Glutamatergic neuron (in vitro differentiated cells): ENCODE measurements at regions not wholly inside any gene's neighbourhood (a gene's known extent, or its start where the extent isn't known, plus 50 kb on each side); places are given as distances from the start of the nearest gene placed in this dataset.

Experiments used
- DNase-seq: peaks from one replicate; pipeline ENCODE4 v3.0.0; 2022
- H3K27ac Mint-ChIP-seq: one replicate; pipeline ENCODE4 v1.8.0; 2020; ENCODE audit warnings: mild to moderate bottlenecking, mixed read lengths, inconsistent platforms; ENCODE audit not compliant: unreplicated experiment
- H3K27me3 Mint-ChIP-seq: one replicate; pipeline ENCODE4 v1.8.0; 2020; ENCODE audit warnings: mild to moderate bottlenecking, moderate library complexity, mixed read lengths, inconsistent platforms; ENCODE audit not compliant: unreplicated experiment
- H3K36me3 Mint-ChIP-seq: one replicate; pipeline ENCODE4 v1.8.0; 2020; ENCODE audit warnings: mild to moderate bottlenecking, mixed read lengths, inconsistent platforms; ENCODE audit not compliant: unreplicated experiment
- H3K4me1 Mint-ChIP-seq: one replicate; pipeline ENCODE4 v1.8.0; 2020; ENCODE audit warnings: mild to moderate bottlenecking, low read depth, mixed read lengths, inconsistent platforms; ENCODE audit not compliant: unreplicated experiment
- H3K4me3 Mint-ChIP-seq: one replicate; pipeline ENCODE4 v1.8.0; 2020; ENCODE audit warnings: mild to moderate bottlenecking, mixed read lengths, inconsistent platforms; ENCODE audit not compliant: unreplicated experiment
- H3K9me3 Mint-ChIP-seq: one replicate; pipeline ENCODE4 v1.8.0; 2020; ENCODE audit warnings: mild to moderate bottlenecking, moderate library complexity, mixed read lengths, inconsistent platforms; ENCODE audit not compliant: unreplicated experiment
- TF ChIP-seq, protein P1 (sequence below): fragments of 200-600 bp; sonication (generic); IDR thresholded peaks from one replicate; pipeline ENCODE4 v1.5.0; 2021; ENCODE audit not compliant: partially characterized antibody, unreplicated experiment

DNA sequence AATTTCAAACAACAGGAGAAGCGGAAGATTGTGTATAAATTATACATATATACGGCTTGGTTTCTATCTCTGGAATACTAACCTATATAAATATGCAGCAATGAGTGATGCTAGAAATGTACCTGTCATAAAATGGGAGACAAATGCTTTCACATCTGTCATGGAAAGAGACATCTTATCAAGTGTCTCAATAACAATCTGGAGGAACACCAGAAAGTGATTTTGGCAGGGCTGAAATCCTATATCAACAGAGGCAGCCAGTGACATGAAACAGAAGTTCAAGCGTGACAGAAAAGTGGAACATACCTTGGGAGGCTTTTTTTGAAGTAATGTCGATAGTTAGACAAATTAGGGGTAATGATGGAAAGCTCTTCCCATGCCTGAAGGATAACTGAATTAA is 834.6 kb downstream of the JRKL start:
- TF ChIP-seq, protein P1, sequence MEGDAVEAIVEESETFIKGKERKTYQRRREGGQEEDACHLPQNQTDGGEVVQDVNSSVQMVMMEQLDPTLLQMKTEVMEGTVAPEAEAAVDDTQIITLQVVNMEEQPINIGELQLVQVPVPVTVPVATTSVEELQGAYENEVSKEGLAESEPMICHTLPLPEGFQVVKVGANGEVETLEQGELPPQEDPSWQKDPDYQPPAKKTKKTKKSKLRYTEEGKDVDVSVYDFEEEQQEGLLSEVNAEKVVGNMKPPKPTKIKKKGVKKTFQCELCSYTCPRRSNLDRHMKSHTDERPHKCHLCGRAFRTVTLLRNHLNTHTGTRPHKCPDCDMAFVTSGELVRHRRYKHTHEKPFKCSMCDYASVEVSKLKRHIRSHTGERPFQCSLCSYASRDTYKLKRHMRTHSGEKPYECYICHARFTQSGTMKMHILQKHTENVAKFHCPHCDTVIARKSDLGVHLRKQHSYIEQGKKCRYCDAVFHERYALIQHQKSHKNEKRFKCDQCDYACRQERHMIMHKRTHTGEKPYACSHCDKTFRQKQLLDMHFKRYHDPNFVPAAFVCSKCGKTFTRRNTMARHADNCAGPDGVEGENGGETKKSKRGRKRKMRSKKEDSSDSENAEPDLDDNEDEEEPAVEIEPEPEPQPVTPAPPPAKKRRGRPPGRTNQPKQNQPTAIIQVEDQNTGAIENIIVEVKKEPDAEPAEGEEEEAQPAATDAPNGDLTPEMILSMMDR = no peak
- Mint-ChIP-seq H3K4me1 (no peaks in the 10 kb centered on the region), H3K36me3 (no peaks in the 10 kb centered on the region), H3K27me3 (no peaks in the 10 kb centered on the region), H3K4me3 (no peak overlapping the region), H3K27ac (no peak overlapping the region), H3K9me3 (no peaks in the 10 kb centered on the region)
- no peak for DNase-seq

DNA sequence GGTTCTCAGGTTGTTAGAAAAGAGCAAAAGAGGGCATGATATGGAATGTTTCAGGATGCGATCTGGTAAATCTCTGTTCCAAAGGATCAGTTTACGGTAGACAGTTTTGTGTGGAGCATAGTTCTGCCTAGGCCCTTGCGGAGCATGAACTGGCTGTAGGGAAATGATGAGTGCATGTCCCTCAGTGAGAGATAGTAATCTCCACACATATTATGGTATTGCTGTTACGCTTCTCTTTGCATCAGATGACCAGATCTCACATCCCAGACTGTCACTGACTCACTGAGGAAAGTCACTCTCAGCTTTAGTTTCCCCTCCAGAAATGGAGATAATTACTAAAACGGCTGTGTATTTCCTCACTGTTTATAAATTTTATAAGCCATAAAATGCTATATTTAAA is 836.0 kb downstream of the JRKL start:
- no peak overlapping the region for H3K4me3 Mint-ChIP-seq
- H3K36me3 Mint-ChIP-seq = no peaks in the 10 kb centered on the region
- no peaks in the 10 kb centered on the region for H3K9me3 Mint-ChIP-seq
- no peaks in the 10 kb centered on the region for H3K4me1 Mint-ChIP-seq
- no peaks in the 10 kb centered on the region for H3K27me3 Mint-ChIP-seq
- no peak for DNase-seq
- TF ChIP-seq, protein P1 = no peak
- no peak overlapping the region for H3K27ac Mint-ChIP-seq

DNA sequence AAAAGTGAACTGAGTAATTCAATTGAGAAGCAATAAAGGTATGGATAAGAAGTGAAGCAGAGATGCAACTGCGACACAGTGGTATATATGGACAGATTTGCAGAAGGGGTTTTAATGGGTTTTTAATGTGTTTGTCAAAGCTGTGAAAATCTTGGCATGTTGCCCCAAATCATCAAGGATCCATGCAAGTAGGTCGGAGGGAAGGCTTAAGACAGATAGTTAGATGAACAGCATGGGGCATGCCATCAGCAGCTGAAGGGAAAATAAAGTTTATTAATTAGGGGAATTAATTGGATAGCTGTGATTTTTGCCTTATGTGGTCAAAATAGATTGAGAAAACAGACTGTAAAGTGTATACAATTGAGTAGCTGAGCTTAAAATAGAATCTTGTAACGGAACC is 840.1 kb downstream of the JRKL start:
- Mint-ChIP-seq H3K27me3 (no peaks in the 10 kb centered on the region), H3K4me3 (no peak overlapping the region), H3K36me3 (no peaks in the 10 kb centered on the region), H3K4me1 (no peaks in the 10 kb centered on the region), H3K9me3 (no peaks in the 10 kb centered on the region), H3K27ac (no peak overlapping the region)
- DNase-seq = no peak
- TF ChIP-seq, protein P1 = no peak

DNA sequence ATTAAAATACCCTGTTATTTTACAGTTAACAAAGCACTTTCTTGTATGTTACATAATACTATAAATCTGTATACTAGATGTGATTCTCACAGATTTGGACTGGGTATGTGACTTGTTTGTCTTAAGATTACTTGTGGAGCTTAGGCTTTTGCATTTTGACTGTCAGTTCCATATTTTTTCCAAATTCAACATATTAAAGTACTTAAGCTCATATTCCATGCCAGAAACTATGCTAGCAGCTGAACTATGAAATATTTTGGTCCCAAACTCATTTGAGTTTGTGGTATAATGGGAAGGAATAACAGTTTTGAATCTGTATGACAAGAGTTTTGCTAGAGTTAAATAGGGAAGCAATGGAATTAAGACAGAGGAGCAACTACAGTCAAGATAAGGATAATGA is 841.4 kb downstream of the JRKL start:
- Mint-ChIP-seq H3K27ac (no peak overlapping the region), H3K4me1 (no peaks in the 10 kb centered on the region), H3K9me3 (no peaks in the 10 kb centered on the region), H3K4me3 (no peak overlapping the region), H3K36me3 (no peaks in the 10 kb centered on the region), H3K27me3 (no peaks in the 10 kb centered on the region)
- DNase-seq = no peak
- TF ChIP-seq, protein P1 = no peak

DNA sequence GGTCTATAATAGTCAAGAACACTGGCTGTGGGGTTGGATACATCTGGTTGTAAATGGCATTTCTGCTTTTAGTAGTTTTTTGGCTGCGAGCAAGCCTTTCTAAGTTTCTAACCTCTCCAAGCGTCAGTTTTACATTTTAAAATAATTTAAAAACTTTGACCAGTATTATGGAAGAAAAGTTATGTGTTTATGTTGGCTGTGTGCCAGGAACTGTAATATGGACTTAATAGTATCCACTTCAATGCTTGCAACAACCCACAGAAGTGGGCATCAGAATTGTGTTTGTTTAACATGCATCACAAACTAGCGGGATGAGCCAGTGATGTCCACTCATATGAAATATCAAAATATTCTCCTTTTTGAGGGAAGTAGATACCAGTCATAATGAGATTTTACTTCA is 844.2 kb downstream of the JRKL start:
- Mint-ChIP-seq H3K9me3 (no peaks in the 10 kb centered on the region), H3K36me3 (no peaks in the 10 kb centered on the region), H3K27ac (no peak overlapping the region), H3K4me1 (no peaks in the 10 kb centered on the region), H3K4me3 (no peak overlapping the region), H3K27me3 (no peaks in the 10 kb centered on the region)
- no peak for DNase-seq
- TF ChIP-seq, protein P1 = no peak
